Gastrocnemius medialis (tissue), 4 donors: ENCODE measurements at regions not wholly inside any gene's neighbourhood (a gene's known extent, or its start where the extent isn't known, plus 50 kb on each side); places are given as distances from the start of the nearest gene placed in this dataset.

ENCODE experiments used
- POLR2A ChIP-seq, 2 donors: fragments of 450-650 bp; IDR thresholded peaks; one replicate each; pipeline ENCODE4 v1.6.1; 2017; ENCODE audit warnings: antibody characterized with exemption in 2 of 2, mild to moderate bottlenecking in 2 of 2, moderate library complexity in 2 of 2
- TF ChIP-seq, protein P1 (sequence below), 5 experiments: fragments of 450-650 bp in 3 of 5; fragments of 200-600 bp in 2 of 5; sonication (generic) in 2 of 5; IDR thresholded peaks in 4 of 5; conservative IDR thresholded peaks in 1 of 5; 1 replicate in 4 of 5; 2 replicates in 1 of 5; pipeline ENCODE4 v1.5.1; 2016 to 2019; ENCODE audit warnings: antibody characterized with exemption in 5 of 5, mild to moderate bottlenecking in 3 of 5, moderate library complexity in 3 of 5

DNA sequence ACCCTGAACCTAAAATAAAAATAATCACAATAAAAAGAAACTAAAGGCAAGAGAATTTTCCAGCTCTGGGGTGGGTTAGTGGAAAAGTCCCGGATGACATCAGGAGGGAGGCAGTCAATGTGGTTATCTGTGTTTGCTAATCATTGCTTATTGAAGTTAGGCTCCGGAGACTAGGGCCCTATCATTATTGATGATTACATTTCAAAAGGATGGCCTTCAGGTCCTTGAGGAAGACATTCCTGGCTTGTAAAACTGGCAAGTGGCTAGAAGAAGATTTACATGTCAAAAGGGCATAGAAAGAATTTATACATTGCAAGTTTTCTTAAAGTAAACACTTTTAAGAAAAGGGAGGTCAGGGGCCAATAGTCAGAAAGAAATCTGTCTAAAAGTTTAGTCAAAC is 123.4 kb downstream of the POSTN start:
- TF ChIP-seq, protein P1, sequence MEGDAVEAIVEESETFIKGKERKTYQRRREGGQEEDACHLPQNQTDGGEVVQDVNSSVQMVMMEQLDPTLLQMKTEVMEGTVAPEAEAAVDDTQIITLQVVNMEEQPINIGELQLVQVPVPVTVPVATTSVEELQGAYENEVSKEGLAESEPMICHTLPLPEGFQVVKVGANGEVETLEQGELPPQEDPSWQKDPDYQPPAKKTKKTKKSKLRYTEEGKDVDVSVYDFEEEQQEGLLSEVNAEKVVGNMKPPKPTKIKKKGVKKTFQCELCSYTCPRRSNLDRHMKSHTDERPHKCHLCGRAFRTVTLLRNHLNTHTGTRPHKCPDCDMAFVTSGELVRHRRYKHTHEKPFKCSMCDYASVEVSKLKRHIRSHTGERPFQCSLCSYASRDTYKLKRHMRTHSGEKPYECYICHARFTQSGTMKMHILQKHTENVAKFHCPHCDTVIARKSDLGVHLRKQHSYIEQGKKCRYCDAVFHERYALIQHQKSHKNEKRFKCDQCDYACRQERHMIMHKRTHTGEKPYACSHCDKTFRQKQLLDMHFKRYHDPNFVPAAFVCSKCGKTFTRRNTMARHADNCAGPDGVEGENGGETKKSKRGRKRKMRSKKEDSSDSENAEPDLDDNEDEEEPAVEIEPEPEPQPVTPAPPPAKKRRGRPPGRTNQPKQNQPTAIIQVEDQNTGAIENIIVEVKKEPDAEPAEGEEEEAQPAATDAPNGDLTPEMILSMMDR (IDR thresholded peaks at IDR 0.05 in 4 of 5, conservative IDR thresholded peaks at IDR 0.05 in 1 of 5): no peak
- no peak for TF ChIP-seq POLR2A (IDR thresholded peaks at IDR 0.05)
